HepG2 (cell line): ENCODE measurements at regions not wholly inside any gene's neighbourhood (a gene's known extent, or its start where the extent isn't known, plus 50 kb on each side); places are given as distances from the start of the nearest gene placed in this dataset.
A peak's percentile ranks its signal among the peaks of the same experiment; 100 is the strongest.

ENCODE experiments used
- ATAC-seq: fragments of 200-7000 bp; cut with Tn5 transposase; 3 replicates; pipeline ENCODE4 v1.9.1; 2020; ENCODE audit warnings: mild to moderate bottlenecking, moderate library complexity
- BruUV-seq: library from RNA; stranded (reverse); fragments of 400-500 nt; replicated peaks from 2 replicates; lab custom pipeline; 2021; lab: Mats Ljungman, UMichigan
- CTCF ChIA-PET: fragments of 300-600 bp; formaldehyde crosslinking; extraction: SDS; loops from one replicate; lab custom pipeline; 2021; ENCODE audit warnings: low total read pairs, inconsistent platforms, low intra/inter-chr PET ratio; lab: Yijun Ruan, JAX
- POLR2A ChIA-PET: fragments of 350-600 bp; sonication (Branson Sonifier 250); formaldehyde crosslinking; loops from one replicate; lab custom pipeline; 2020; ENCODE audit warnings: antibody characterized with exemption, inconsistent platforms; lab: Yijun Ruan, JAX
- DNase-seq: peaks from one replicate; pipeline ENCODE4 v3.0.0-alpha.2; 2015; ENCODE audit warnings: low spot score
- FAIRE-seq: peaks from 3 replicates; lab custom pipeline; 2011; peaks lifted over from hg19 to GRCh38; lab: Jason Lieb, UNC
- H2AFZ ChIP-seq: one replicate; pipeline ENCODE4 v1.6.1; 2011; ENCODE audit warnings: low read length, inconsistent platforms
- H3K27ac ChIP-seq: fragments of 300-600 bp; 3 replicates; pipeline ENCODE4 v1.8.0; 2011; ENCODE audit warnings: mixed run types, mild to moderate bottlenecking, mixed read lengths, low read length, inconsistent platforms; ENCODE audit not compliant: insufficient read depth; ENCODE audit errors: extremely low read length
- H3K27me3 ChIP-seq, 2 experiments: fragments of 200-600 bp in 1 of 2; 2 replicates in 1 of 2; 3 replicates in 1 of 2; pipeline versions ENCODE4 v1.6.0 to v1.8.0; 2011; ENCODE audit warnings: low read length in 2 of 2, mild to moderate bottlenecking in 2 of 2, moderate library complexity in 2 of 2, inconsistent platforms in 1 of 2; ENCODE audit not compliant: insufficient read depth in 2 of 2, control insufficient read depth in 1 of 2
- H3K36me3 ChIP-seq, 2 experiments: fragments of 200-600 bp in 1 of 2; replicated peaks in 1 of 2; 2 replicates in 1 of 2; 3 replicates in 1 of 2; pipeline versions ENCODE4 v1.5.1 to v1.8.0; 2011; ENCODE audit warnings: low read length in 2 of 2, inconsistent platforms in 1 of 2; ENCODE audit not compliant: insufficient read depth in 2 of 2, control insufficient read depth in 1 of 2
- H3K4me1 ChIP-seq: 2 replicates; pipeline ENCODE4 v1.5.1; 2012; ENCODE audit warnings: low read length, inconsistent platforms; ENCODE audit not compliant: insufficient read depth
- H3K4me2 ChIP-seq: 2 replicates; pipeline ENCODE4 v1.6.0; 2011; ENCODE audit warnings: low read depth, low read length, inconsistent platforms
- H3K4me3 ChIP-seq, 3 experiments: fragments of 200-600 bp in 1 of 3; sonication (generic), shearing (Covaris generic) in 1 of 3; replicated peaks in 1 of 3; 2 replicates each; pipeline ENCODE4 v1.5.1; 2011 to 2016; ENCODE audit warnings: low read length in 3 of 3, inconsistent platforms in 2 of 3, low read depth in 2 of 3, mild to moderate bottlenecking in 2 of 3, control low read depth in 1 of 3, mixed read lengths in 1 of 3; ENCODE audit not compliant: insufficient read depth in 1 of 3
- H3K79me2 ChIP-seq: one replicate; pipeline ENCODE4 v1.6.1; 2011; ENCODE audit warnings: low read length, inconsistent platforms; ENCODE audit not compliant: insufficient read depth
- H3K9ac ChIP-seq: 2 replicates; pipeline ENCODE4 v1.6.0; 2011; ENCODE audit warnings: mild to moderate bottlenecking, low read depth, low read length, inconsistent platforms; ENCODE audit not compliant: insufficient read depth
- H3K9me3 ChIP-seq: 2 replicates; pipeline ENCODE4 v1.5.1; 2012; ENCODE audit warnings: mild to moderate bottlenecking, low read length
- H4K20me1 ChIP-seq: 2 replicates; pipeline ENCODE4 v1.6.0; 2011; ENCODE audit warnings: inconsistent platforms, mild to moderate bottlenecking, low read length, moderate library complexity; ENCODE audit not compliant: insufficient read depth
- TBX2 ChIP-seq: sonication (generic); formaldehyde crosslinking; IDR thresholded peaks from 2 replicates; pipeline ENCODE4 v1.5.0; 2020; ENCODE audit warnings: missing genetic modification reagents, mild to moderate bottlenecking, borderline replicate concordance
- ZBTB26 ChIP-seq: IDR thresholded peaks from 2 replicates; pipeline ENCODE4 v1.6.1; 2016; ENCODE audit warnings: missing compliant biosample characterization, missing genetic modification reagents, borderline replicate concordance
- ZFP90 ChIP-seq: sonication (generic); formaldehyde crosslinking; IDR thresholded peaks from 2 replicates; pipeline ENCODE4 v1.8.0; 2022; ENCODE audit warnings: missing genetic modification reagents, mild to moderate bottlenecking, inconsistent platforms, borderline replicate concordance
- ZNF17 ChIP-seq: sonication (generic); formaldehyde crosslinking; IDR thresholded peaks from 2 replicates; pipeline ENCODE4 v1.5.0; 2020; ENCODE audit warnings: mild to moderate bottlenecking, missing genetic modification reagents
- ZNF431 ChIP-seq: sonication (generic); formaldehyde crosslinking; IDR thresholded peaks from 2 replicates; pipeline ENCODE4 v1.9.0; 2022; ENCODE audit warnings: missing genetic modification reagents, low read depth, mild to moderate bottlenecking, borderline replicate concordance
- ZNF770 ChIP-seq: sonication (generic); formaldehyde crosslinking; IDR thresholded peaks from 2 replicates; pipeline ENCODE4 v1.5.0; 2020; ENCODE audit warnings: mild to moderate bottlenecking, missing genetic modification reagents
- WGBS: methylation state at CpG from one replicate; pipeline ENCODE4 v1.1.6; 2017; ENCODE audit warnings: low lambda C conversion rate; 5-methylcytosine and 5-hydroxymethylcytosine counted together
- in situ Hi-C: cut with HindIII; loops from 2 replicates; pipeline ENCODE4 v1.10.0; 2017; ENCODE audit warnings: low pct_unique_long_range_greater_than_20kb; ENCODE audit not compliant: extremely low pct_ligation_motif_present
- intact Hi-C: fragments of 100-400 bp; cut with micrococcal nuclease; formaldehyde crosslinking; loops from one replicate; pipeline ENCODE4 v1.10.0; 2022; ENCODE audit not compliant: unreplicated experiment

GRCh38 chr9:82563841-82564240 lies 499.1 kb downstream of the RASEF start:
- 56% methylated on average over 2 of the region's 2 CpGs for whole genome bisulfite sequencing
- Histone ChIP-seq H3K9me3 (peaks cover 11% of the 10 kb centered on the region), H3K4me2 (no peak overlapping the region), H3K4me3 (no peak overlapping the region), H4K20me1 (no peaks in the 10 kb centered on the region), H3K79me2 (peaks cover 2% of the 10 kb centered on the region), H3K9ac (no peak overlapping the region), H3K27me3 (no peaks in the 10 kb centered on the region), H3K4me1 (peaks cover 40% of the 10 kb centered on the region), H2AFZ (no peak overlapping the region), H3K27ac (no peak overlapping the region), H3K36me3 (no peaks in the 10 kb centered on the region)
- in situ Hi-C loops = no loop called here
- TF ChIP-seq TBX2 (CRISPR knock-in tag) (no peak), ZNF431 (CRISPR knock-in tag) (peak; percentile 98), ZFP90 (CRISPR knock-in tag) (no peak), ZNF17 (CRISPR knock-in tag) (no peak), ZBTB26 (CRISPR knock-in tag) (no peak), ZNF770 (no peak)
- ChIA-PET CTCF (no interaction called here), POLR2A (no interaction called here)
- DNase-seq = no peak
- ATAC-seq = no peak
- no TSS peak for BruUV-seq
- no peak for FAIRE-seq
- intact Hi-C loops = no loop called here
